ENCODE measurements at regions not wholly inside any gene's neighbourhood (a gene's known extent, or its start where the extent isn't known, plus 50 kb on each side); places are given as distances from the start of the nearest gene placed in this dataset.

GRCh38 chr9:93843396-93843795 lies 111.8 kb downstream of the BARX1 start:
- TF ChIP-seq TSHZ2 (CRISPR knock-in tag; IDR thresholded peaks at IDR 0.05), result no peak
- no peak for TF ChIP-seq TCF4 (CRISPR knock-in tag; IDR thresholded peaks at IDR 0.05; ENCODE audit: borderline replicate concordance)
- TF ChIP-seq ARNTL (CRISPR knock-in tag; IDR thresholded peaks at IDR 0.05; ENCODE audit: borderline replicate concordance, low read depth), result no peak
- no peak for TF ChIP-seq TOX (CRISPR knock-in tag; IDR thresholded peaks at IDR 0.05; ENCODE audit: borderline replicate concordance)
- TF ChIP-seq PPARA (CRISPR knock-in tag; IDR thresholded peaks at IDR 0.05; ENCODE audit: borderline replicate concordance), result no peak
- no peak for TF ChIP-seq POU6F1 (CRISPR knock-in tag; IDR thresholded peaks at IDR 0.05; ENCODE audit: borderline replicate concordance, low read depth)
- TF ChIP-seq ZNF8 (CRISPR knock-in tag; IDR thresholded peaks at IDR 0.05), result no peak
- no peak for TF ChIP-seq ZFP3 (CRISPR knock-in tag; IDR thresholded peaks at IDR 0.05)
- no peak for TF ChIP-seq ZC3H10 (CRISPR knock-in tag; IDR thresholded peaks at IDR 0.05)
- no peak for TF ChIP-seq RARB (CRISPR knock-in tag; IDR thresholded peaks at IDR 0.05)
- TF ChIP-seq CREB5 (CRISPR knock-in tag; IDR thresholded peaks at IDR 0.05; ENCODE audit: low read depth), result no peak
